ENCODE measurements at regions not wholly inside any gene's neighbourhood (a gene's known extent, or its start where the extent isn't known, plus 50 kb on each side); places are given as distances from the start of the nearest gene placed in this dataset.

DNA sequence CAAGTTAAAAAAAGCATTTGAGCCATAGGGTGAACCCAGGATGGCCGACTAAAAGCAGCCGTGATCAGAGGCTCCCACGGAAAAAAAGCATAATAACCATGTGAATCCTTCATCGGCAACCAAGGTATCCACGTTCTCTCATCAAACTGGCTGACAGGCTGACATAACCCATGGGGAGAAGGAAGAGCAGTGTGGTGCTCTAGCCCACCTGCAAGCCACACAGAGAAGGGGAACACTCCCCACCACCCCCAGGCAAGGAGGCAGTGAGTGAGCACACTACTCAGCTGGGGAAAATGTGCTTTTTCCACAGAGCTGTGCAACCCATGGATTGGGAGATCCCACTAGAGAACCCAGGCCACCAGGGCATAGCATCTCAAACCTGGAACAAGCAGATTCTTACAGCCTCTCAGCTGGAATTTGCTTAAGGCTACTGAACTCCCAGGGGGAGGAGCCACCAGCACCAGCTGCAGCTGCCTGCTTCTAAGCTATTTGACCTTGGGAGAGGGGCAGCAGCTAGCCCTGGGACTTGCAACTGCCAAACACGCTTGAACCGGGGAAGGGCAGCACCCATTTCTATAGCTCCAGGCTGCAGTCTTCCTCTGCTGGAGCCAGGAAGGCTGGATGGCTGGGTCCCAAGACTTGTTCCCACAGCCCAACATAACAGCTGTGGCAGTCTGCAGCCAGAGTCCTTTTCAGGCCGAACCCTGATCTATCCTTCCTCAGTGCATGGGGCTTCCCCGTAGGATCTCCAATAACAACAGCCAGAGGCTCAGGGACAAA is 178.2 kb upstream of the NRG3 start:
- Histone ChIP-seq H3K4me3 (ENCODE audit: low read length in 3 of 3) (no peak overlapping the region), H3K9ac (ENCODE audit: low read depth in 1 of 3, low read length in 3 of 3) (no peak overlapping the region), H3K27me3 (ENCODE audit: control insufficient read depth in 3 of 3, insufficient read depth in 3 of 3, low read length in 3 of 3) (no peaks in the 10 kb centered on the region), H3K27ac (ENCODE audit: low read depth, low read length) (no peak overlapping the region), H3K36me3 (ENCODE audit: control insufficient read depth in 3 of 3, insufficient read depth in 3 of 3, low read length in 3 of 3) (no peaks in the 10 kb centered on the region), H3K9me3 (ENCODE audit: control insufficient read depth in 3 of 3, low read length in 3 of 3) (peaks cover 0 to 5% (median 0%) of the 10 kb centered on the region in 3 donors), H3K4me1 (ENCODE audit: control insufficient read depth in 3 of 3, insufficient read depth in 3 of 3, low read length in 3 of 3) (no peaks in the 10 kb centered on the region)

DNA sequence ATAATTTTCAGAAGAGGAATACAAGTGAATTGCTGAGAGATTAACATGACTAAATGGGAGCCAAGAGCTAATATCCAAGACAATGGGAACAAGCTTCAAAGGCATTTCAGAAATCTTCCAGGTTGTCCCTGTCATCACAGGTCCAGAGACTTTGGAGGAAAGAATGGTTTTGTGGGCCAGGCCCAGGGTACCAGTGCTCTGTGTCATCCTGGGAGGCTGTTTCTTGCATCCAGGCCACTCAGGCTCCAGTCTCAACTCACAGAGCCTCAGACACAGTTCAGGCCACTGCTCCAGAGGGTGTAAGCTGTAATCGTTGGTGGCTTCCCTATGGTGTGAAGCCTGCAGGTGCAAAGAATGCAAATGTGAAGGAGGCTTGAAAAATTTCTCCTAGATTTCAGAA is 170.4 kb upstream of the NRG3 start:
- H3K27ac ChIP-seq (ENCODE audit: low read depth, low read length): no peak overlapping the region
- H3K9ac ChIP-seq (ENCODE audit: low read depth in 1 of 3, low read length in 3 of 3): no peak overlapping the region
- no peaks in the 10 kb centered on the region for H3K27me3 ChIP-seq (ENCODE audit: control insufficient read depth in 3 of 3, insufficient read depth in 3 of 3, low read length in 3 of 3)
- no peaks in the 10 kb centered on the region for H3K36me3 ChIP-seq (ENCODE audit: control insufficient read depth in 3 of 3, insufficient read depth in 3 of 3, low read length in 3 of 3)
- H3K9me3 ChIP-seq (ENCODE audit: control insufficient read depth in 3 of 3, low read length in 3 of 3): no peaks in the 10 kb centered on the region
- H3K4me1 ChIP-seq (ENCODE audit: control insufficient read depth in 3 of 3, insufficient read depth in 3 of 3, low read length in 3 of 3): no peaks in the 10 kb centered on the region
- H3K4me3 ChIP-seq (ENCODE audit: low read length in 3 of 3): no peak overlapping the region

DNA sequence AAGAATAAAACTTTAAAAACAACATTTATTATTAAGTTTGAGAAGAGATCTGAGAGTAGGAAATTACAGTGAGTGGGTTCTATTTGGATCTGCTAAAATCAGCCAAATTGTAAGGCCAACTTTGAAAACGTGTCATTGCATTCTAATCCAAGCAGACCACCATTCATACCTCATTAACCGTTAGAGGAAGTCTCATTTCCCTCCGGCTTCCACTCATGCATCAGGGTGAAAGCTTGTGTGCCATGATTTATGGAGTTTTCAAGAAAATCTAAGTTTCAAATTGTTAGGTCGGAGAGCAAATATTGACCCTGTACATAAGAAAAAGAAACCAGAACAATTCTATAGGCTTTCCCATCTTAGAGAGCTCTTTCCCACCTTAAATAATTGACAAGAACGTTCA is 166.6 kb upstream of the NRG3 start:
- no peaks in the 10 kb centered on the region for H3K36me3 ChIP-seq (ENCODE audit: control insufficient read depth in 3 of 3, insufficient read depth in 3 of 3, low read length in 3 of 3)
- no peaks in the 10 kb centered on the region for H3K4me1 ChIP-seq (ENCODE audit: control insufficient read depth in 3 of 3, insufficient read depth in 3 of 3, low read length in 3 of 3)
- no peak overlapping the region for H3K4me3 ChIP-seq (ENCODE audit: low read length in 3 of 3)
- H3K27me3 ChIP-seq (ENCODE audit: control insufficient read depth in 3 of 3, insufficient read depth in 3 of 3, low read length in 3 of 3): no peaks in the 10 kb centered on the region
- no peak overlapping the region for H3K27ac ChIP-seq (ENCODE audit: low read depth, low read length)
- no peaks in the 10 kb centered on the region for H3K9me3 ChIP-seq (ENCODE audit: control insufficient read depth in 3 of 3, low read length in 3 of 3)
- no peak overlapping the region for H3K9ac ChIP-seq (ENCODE audit: low read depth in 1 of 3, low read length in 3 of 3)

DNA sequence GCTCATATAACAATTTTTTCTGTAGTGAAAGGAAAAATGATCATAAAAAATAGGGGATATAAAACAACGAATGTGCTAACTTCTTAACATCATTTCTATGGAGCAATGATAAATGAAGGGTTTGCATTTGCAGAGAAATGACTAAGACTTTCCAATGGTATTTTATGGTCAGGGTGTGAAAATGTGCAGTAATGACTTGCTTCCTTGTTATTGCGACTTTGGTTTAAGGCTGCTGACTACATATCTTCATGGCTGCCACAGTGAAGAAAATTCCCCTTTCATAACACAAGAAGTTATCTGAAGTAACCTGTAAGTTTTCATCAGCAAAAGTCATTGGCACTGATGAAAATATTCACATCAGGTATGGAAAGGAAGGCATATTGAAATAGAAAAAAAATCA is 166.1 kb upstream of the NRG3 start:
- Histone ChIP-seq H3K4me3 (ENCODE audit: low read length in 3 of 3) (no peak overlapping the region), H3K9ac (ENCODE audit: low read depth in 1 of 3, low read length in 3 of 3) (no peak overlapping the region), H3K36me3 (ENCODE audit: control insufficient read depth in 3 of 3, insufficient read depth in 3 of 3, low read length in 3 of 3) (no peaks in the 10 kb centered on the region), H3K27me3 (ENCODE audit: control insufficient read depth in 3 of 3, insufficient read depth in 3 of 3, low read length in 3 of 3) (no peaks in the 10 kb centered on the region), H3K27ac (ENCODE audit: low read depth, low read length) (no peak overlapping the region), H3K9me3 (ENCODE audit: control insufficient read depth in 3 of 3, low read length in 3 of 3) (no peaks in the 10 kb centered on the region), H3K4me1 (ENCODE audit: control insufficient read depth in 3 of 3, insufficient read depth in 3 of 3, low read length in 3 of 3) (no peaks in the 10 kb centered on the region)

DNA sequence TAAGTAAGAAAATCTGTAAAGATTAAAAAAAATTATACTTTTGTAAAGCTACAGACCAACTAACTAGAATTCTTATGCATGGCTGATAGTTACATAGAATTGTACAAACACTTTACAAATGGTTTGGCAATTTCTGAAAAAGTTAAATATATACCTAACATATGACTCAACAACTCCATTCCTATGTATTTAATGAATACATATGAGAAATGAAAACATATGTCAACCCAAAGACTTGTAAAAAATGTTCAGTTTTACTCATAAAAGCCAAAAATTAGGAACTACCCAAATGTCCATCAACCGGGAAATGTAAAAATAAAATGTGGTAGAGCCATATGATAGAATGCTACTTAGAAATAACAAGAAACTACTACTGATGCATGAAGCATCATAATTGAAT is 152.6 kb upstream of the NRG3 start:
- Histone ChIP-seq H3K27ac (ENCODE audit: low read depth, low read length) (no peak overlapping the region), H3K27me3 (ENCODE audit: control insufficient read depth in 3 of 3, insufficient read depth in 3 of 3, low read length in 3 of 3) (no peaks in the 10 kb centered on the region), H3K9me3 (ENCODE audit: control insufficient read depth in 3 of 3, low read length in 3 of 3) (no peaks in the 10 kb centered on the region), H3K36me3 (ENCODE audit: control insufficient read depth in 3 of 3, insufficient read depth in 3 of 3, low read length in 3 of 3) (no peaks in the 10 kb centered on the region), H3K4me3 (ENCODE audit: low read length in 3 of 3) (no peak overlapping the region), H3K9ac (ENCODE audit: low read depth in 1 of 3, low read length in 3 of 3) (no peak overlapping the region), H3K4me1 (ENCODE audit: control insufficient read depth in 3 of 3, insufficient read depth in 3 of 3, low read length in 3 of 3) (no peaks in the 10 kb centered on the region)

DNA sequence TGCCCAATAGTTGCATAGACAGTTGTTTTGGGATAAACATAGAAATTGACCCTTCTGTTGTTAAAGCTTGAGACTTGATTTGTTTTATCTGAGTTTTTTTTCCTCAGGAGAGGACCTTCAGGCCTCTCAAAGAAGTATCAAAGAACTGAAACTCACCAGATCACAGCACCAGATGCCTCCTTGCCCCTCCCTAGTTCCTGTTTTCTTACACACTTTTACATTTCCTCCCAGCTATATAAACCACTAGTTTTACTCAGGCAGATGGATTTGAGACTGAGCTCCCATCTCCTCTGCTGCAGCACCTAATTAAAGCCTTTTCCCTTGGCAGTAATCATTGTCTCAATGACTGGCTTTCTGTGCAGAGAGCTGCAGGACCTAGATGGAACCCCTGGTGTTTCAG is 150.6 kb upstream of the NRG3 start:
- H3K4me1 ChIP-seq (ENCODE audit: control insufficient read depth in 3 of 3, insufficient read depth in 3 of 3, low read length in 3 of 3): no peaks in the 10 kb centered on the region
- no peak overlapping the region for H3K9ac ChIP-seq (ENCODE audit: low read depth in 1 of 3, low read length in 3 of 3)
- no peak overlapping the region for H3K4me3 ChIP-seq (ENCODE audit: low read length in 3 of 3)
- no peaks in the 10 kb centered on the region for H3K9me3 ChIP-seq (ENCODE audit: control insufficient read depth in 3 of 3, low read length in 3 of 3)
- no peak overlapping the region for H3K27ac ChIP-seq (ENCODE audit: low read depth, low read length)
- no peaks in the 10 kb centered on the region for H3K27me3 ChIP-seq (ENCODE audit: control insufficient read depth in 3 of 3, insufficient read depth in 3 of 3, low read length in 3 of 3)
- H3K36me3 ChIP-seq (ENCODE audit: control insufficient read depth in 3 of 3, insufficient read depth in 3 of 3, low read length in 3 of 3): no peaks in the 10 kb centered on the region

DNA sequence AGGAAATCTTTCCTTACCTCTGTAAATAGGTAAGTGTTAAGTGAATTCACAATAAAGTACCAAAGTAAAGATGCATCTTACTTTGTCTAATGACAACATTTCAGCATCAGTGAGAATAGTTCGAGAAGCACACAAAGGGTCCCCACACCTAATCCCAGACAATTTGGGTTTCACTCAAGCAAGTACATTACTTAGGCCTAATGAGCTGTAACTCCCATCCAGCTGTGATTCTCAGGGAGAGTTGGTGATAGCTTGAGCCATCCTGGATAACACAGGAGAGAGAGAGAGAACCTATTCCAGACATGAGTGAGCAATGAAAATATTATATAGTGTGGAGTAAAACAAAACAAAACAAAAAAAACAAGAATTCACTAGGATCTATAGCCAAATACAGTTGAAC is 149.1 kb upstream of the NRG3 start:
- Histone ChIP-seq H3K27me3 (ENCODE audit: control insufficient read depth in 3 of 3, insufficient read depth in 3 of 3, low read length in 3 of 3) (no peaks in the 10 kb centered on the region), H3K9me3 (ENCODE audit: control insufficient read depth in 3 of 3, low read length in 3 of 3) (no peaks in the 10 kb centered on the region), H3K9ac (ENCODE audit: low read depth in 1 of 3, low read length in 3 of 3) (no peak overlapping the region), H3K4me3 (ENCODE audit: low read length in 3 of 3) (no peak overlapping the region), H3K27ac (ENCODE audit: low read depth, low read length) (no peak overlapping the region), H3K4me1 (ENCODE audit: control insufficient read depth in 3 of 3, insufficient read depth in 3 of 3, low read length in 3 of 3) (no peaks in the 10 kb centered on the region), H3K36me3 (ENCODE audit: control insufficient read depth in 3 of 3, insufficient read depth in 3 of 3, low read length in 3 of 3) (no peaks in the 10 kb centered on the region)

DNA sequence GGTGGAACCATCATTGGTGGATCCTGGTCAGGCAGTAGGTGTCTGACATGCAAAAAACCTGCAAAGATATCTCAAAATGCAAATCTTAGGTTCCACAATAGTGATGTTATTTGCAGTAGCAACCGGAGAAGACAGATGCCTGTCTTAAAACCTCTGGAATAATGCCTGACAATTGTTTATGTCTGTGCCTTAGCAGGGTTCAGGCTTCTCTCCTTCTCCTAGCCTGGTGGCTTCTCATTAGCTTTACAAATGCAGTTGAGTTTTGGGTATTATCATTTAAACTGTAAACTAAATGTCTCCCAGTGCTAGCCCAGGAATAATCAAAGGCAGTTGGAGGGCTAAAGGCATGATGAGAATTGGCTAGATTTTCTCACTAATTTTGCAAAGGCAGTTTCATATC is 146.3 kb upstream of the NRG3 start:
- Histone ChIP-seq H3K4me3 (ENCODE audit: low read length in 3 of 3) (no peak overlapping the region), H3K27ac (ENCODE audit: low read depth, low read length) (no peak overlapping the region), H3K9ac (ENCODE audit: low read depth in 1 of 3, low read length in 3 of 3) (no peak overlapping the region), H3K4me1 (ENCODE audit: control insufficient read depth in 3 of 3, insufficient read depth in 3 of 3, low read length in 3 of 3) (no peaks in the 10 kb centered on the region), H3K9me3 (ENCODE audit: control insufficient read depth in 3 of 3, low read length in 3 of 3) (no peaks in the 10 kb centered on the region), H3K36me3 (ENCODE audit: control insufficient read depth in 3 of 3, insufficient read depth in 3 of 3, low read length in 3 of 3) (no peaks in the 10 kb centered on the region), H3K27me3 (ENCODE audit: control insufficient read depth in 3 of 3, insufficient read depth in 3 of 3, low read length in 3 of 3) (no peaks in the 10 kb centered on the region)

DNA sequence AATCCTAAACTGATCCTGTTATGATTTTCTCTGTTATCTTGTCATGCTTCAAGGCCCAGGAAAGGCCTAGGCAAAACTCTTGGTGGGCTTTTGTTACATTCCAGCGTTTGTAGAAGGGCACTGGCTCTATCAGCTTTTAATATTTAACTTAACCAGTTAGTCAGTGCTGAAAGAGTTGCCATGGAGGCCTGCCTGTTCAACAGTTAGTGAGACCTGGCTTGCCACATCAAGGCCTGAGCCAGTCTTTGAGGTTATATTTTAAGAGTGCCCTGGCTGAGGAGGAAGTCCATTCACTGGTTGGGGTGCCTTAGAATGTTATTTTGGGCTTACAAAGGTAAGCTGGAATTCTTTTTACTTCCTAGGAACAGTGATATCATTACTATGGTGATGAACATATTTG is 144.1 kb upstream of the NRG3 start:
- Histone ChIP-seq H3K4me1 (ENCODE audit: control insufficient read depth in 3 of 3, insufficient read depth in 3 of 3, low read length in 3 of 3) (no peaks in the 10 kb centered on the region), H3K27ac (ENCODE audit: low read depth, low read length) (no peak overlapping the region), H3K9ac (ENCODE audit: low read depth in 1 of 3, low read length in 3 of 3) (no peak overlapping the region), H3K4me3 (ENCODE audit: low read length in 3 of 3) (no peak overlapping the region), H3K9me3 (ENCODE audit: control insufficient read depth in 3 of 3, low read length in 3 of 3) (no peaks in the 10 kb centered on the region), H3K36me3 (ENCODE audit: control insufficient read depth in 3 of 3, insufficient read depth in 3 of 3, low read length in 3 of 3) (no peaks in the 10 kb centered on the region), H3K27me3 (ENCODE audit: control insufficient read depth in 3 of 3, insufficient read depth in 3 of 3, low read length in 3 of 3) (no peaks in the 10 kb centered on the region)

DNA sequence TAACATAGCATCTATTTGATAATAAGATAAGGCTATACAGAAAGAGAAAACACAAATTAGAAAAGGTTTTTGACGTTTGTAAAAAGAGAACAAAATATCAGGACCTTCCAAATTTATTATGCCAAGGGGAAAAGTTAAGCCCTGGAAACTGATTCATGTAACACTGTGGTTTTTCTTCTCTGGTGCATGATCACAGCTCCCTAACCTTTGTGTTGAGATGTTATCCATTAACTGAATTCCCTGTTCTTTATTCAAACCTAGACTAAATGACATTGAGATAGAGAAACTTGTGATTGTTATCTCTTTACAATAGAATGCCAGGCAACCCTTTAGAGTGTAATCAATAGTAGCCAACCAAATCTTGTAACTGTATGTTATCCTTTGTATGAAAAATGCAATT is 141.5 kb upstream of the NRG3 start:
- no peaks in the 10 kb centered on the region for H3K27me3 ChIP-seq (ENCODE audit: control insufficient read depth in 3 of 3, insufficient read depth in 3 of 3, low read length in 3 of 3)
- H3K36me3 ChIP-seq (ENCODE audit: control insufficient read depth in 3 of 3, insufficient read depth in 3 of 3, low read length in 3 of 3): no peaks in the 10 kb centered on the region
- H3K9ac ChIP-seq (ENCODE audit: low read depth in 1 of 3, low read length in 3 of 3): no peak overlapping the region
- H3K4me1 ChIP-seq (ENCODE audit: control insufficient read depth in 3 of 3, insufficient read depth in 3 of 3, low read length in 3 of 3): no peaks in the 10 kb centered on the region
- H3K4me3 ChIP-seq (ENCODE audit: low read length in 3 of 3): no peak overlapping the region
- no peak overlapping the region for H3K27ac ChIP-seq (ENCODE audit: low read depth, low read length)
- no peaks in the 10 kb centered on the region for H3K9me3 ChIP-seq (ENCODE audit: control insufficient read depth in 3 of 3, low read length in 3 of 3)
